Spleen (tissue), 11 donors: ENCODE measurements at regions not wholly inside any gene's neighbourhood (a gene's known extent, or its start where the extent isn't known, plus 50 kb on each side); places are given as distances from the start of the nearest gene placed in this dataset.
"Not testable (repeated sequence)": the region's sequence is repeated elsewhere in the genome, so short reads cannot be mapped to it uniquely, and the experiment has no call there.

Experiments
- DNase-seq: peaks from one replicate; pipeline ENCODE4 v3.0.0-alpha.2; 2020
- H3K27ac ChIP-seq, 8 donors: fragments of 200-600 bp; sonication (generic) in 7 of 8; 1 replicate in 4 of 8; 2 replicates in 4 of 8; pipeline versions ENCODE4 v1.5.0 to v1.8.0; 2016 to 2021; ENCODE audit warnings: inconsistent platforms in 4 of 8, mild to moderate bottlenecking in 4 of 8, moderate library complexity in 1 of 8
- H3K27me3 ChIP-seq, 7 donors: fragments of 200-600 bp; sonication (generic) in 6 of 7; replicated peaks in 1 of 7; 1 replicate in 4 of 7; 2 replicates in 3 of 7; pipeline versions ENCODE4 v1.5.0 to v1.8.0; 2016 to 2021; ENCODE audit warnings: inconsistent platforms in 3 of 7, mild to moderate bottlenecking in 1 of 7
- H3K36me3 ChIP-seq, 6 donors: fragments of 200-600 bp; sonication (generic) in 5 of 6; 1 replicate in 4 of 6; 2 replicates in 2 of 6; pipeline versions ENCODE4 v1.5.0 to v1.8.0; 2016 to 2021; ENCODE audit warnings: inconsistent platforms in 2 of 6
- H3K4me1 ChIP-seq, 6 donors: fragments of 200-600 bp; sonication (generic) in 5 of 6; 1 replicate in 3 of 6; 2 replicates in 3 of 6; pipeline versions ENCODE4 v1.5.0 to v1.8.0; 2016 to 2021; ENCODE audit warnings: inconsistent platforms in 3 of 6
- H3K4me3 ChIP-seq, 8 donors: fragments of 200-600 bp; sonication (generic) in 7 of 8; 1 replicate in 4 of 8; 2 replicates in 4 of 8; pipeline versions ENCODE4 v1.5.0 to v1.8.0; 2016 to 2021; ENCODE audit warnings: inconsistent platforms in 4 of 8, mild to moderate bottlenecking in 4 of 8, moderate library complexity in 2 of 8
- H3K9me3 ChIP-seq, 8 donors: fragments of 200-600 bp; sonication (generic) in 7 of 8; 1 replicate in 4 of 8; 2 replicates in 4 of 8; pipeline versions ENCODE4 v1.5.0 to v1.8.0; 2016 to 2021; ENCODE audit warnings: inconsistent platforms in 4 of 8
- CTCF ChIP-seq, 11 experiments: fragments of 200-600 bp in 7 of 11; fragments of 450-650 bp in 4 of 11; sonication (generic) in 4 of 11; IDR thresholded peaks in 8 of 11; conservative IDR thresholded peaks in 3 of 11; 1 replicate in 7 of 11; 2 replicates in 4 of 11; pipeline versions ENCODE4 v1.4.0 to v1.8.0; 2016 to 2021; ENCODE audit warnings: antibody characterized with exemption in 11 of 11, inconsistent platforms in 4 of 11, mild to moderate bottlenecking in 1 of 11
- POLR2A ChIP-seq, 3 donors: fragments of 450-650 bp; IDR thresholded peaks; one replicate each; pipeline ENCODE4 v1.5.1; 2017; ENCODE audit warnings: antibody characterized with exemption in 3 of 3, mild to moderate bottlenecking in 1 of 3
- POLR2AphosphoS5 ChIP-seq, 3 donors: sonication (generic); formaldehyde crosslinking; IDR thresholded peaks; one replicate each; pipeline ENCODE4 v1.5.1; 2017; ENCODE audit warnings: antibody characterized with exemption in 3 of 3
- WGBS, 5 donors: extraction: QIAGEN DNeasy Blood & Tissue Kit in 3 of 5; methylation state at CpG; one replicate each; pipeline versions ENCODE4 v1.1.5 to v1.1.7; 2013 to 2018; 5-methylcytosine and 5-hydroxymethylcytosine counted together
- intact Hi-C: fragments of 100-400 bp; cut with DNase I; formaldehyde crosslinking; loops from one replicate; pipeline ENCODE4 v1.15.0; 2023; ENCODE audit warnings: low total_unique reads
- donor health status: healthy with polysubstance abuse.
- donor health status: DM: no; HTN: no; CAD: no; lungs with moderate emphysema.
- donor health status: DM: no; HTN: no; CAD: no.
- donor health status: Bipolar disorder and iron deficiency.
- donor health status: healthy.
- donor health status: DM: no; HTN: no; CAD: no.
- donor health status: DM: yes; HTN: yes; CAD: no.

GRCh38 chr3:70471464-70472342 lies 159.3 kb upstream of the MDFIC2 start:
- no peaks in the 10 kb centered on the region for H3K27me3 ChIP-seq
- no peaks in the 10 kb centered on the region for H3K4me1 ChIP-seq
- H3K36me3 ChIP-seq, result no peaks in the 10 kb centered on the region
- no peak for DNase-seq
- intact Hi-C loops, result no loop called here
- H3K9me3 ChIP-seq, result no peaks in the 10 kb centered on the region
- 68 to 83% (median 77%) methylated on average over 4 of the region's 4 CpGs for whole genome bisulfite sequencing, 5 donors
- H3K4me3 ChIP-seq, result no peak overlapping the region
- TF ChIP-seq CTCF (IDR thresholded peaks at IDR 0.05 in 8 of 11, conservative IDR thresholded peaks at IDR 0.05 in 3 of 11) (no peak), POLR2AphosphoS5 (IDR thresholded peaks at IDR 0.05) (no peak), POLR2A (IDR thresholded peaks at IDR 0.05) (no peak)
- H3K27ac ChIP-seq, result no peak overlapping the region

GRCh38 chr3:70466096-70466495 lies 153.7 kb upstream of the MDFIC2 start:
- H3K4me1 ChIP-seq, result no peaks in the 10 kb centered on the region
- no peaks in the 10 kb centered on the region for H3K27me3 ChIP-seq
- intact Hi-C loops, result no loop called here
- no peak overlapping the region for H3K27ac ChIP-seq
- H3K9me3 ChIP-seq, result no peaks in the 10 kb centered on the region
- H3K36me3 ChIP-seq, result no peaks in the 10 kb centered on the region
- 83 to 91% (median 88%) methylated on average over 7 of the region's 7 CpGs for WGBS, 5 donors
- DNase-seq, result no peak
- no peak overlapping the region for H3K4me3 ChIP-seq
- TF ChIP-seq POLR2AphosphoS5 (IDR thresholded peaks at IDR 0.05) (no peak), CTCF (IDR thresholded peaks at IDR 0.05 in 8 of 11, conservative IDR thresholded peaks at IDR 0.05 in 3 of 11) (no peak), POLR2A (IDR thresholded peaks at IDR 0.05) (no peak)

GRCh38 chr3:70464876-70465275 lies 152.4 kb upstream of the MDFIC2 start:
- 78 to 86% (median 85%) methylated on average over 5 of the region's 5 CpGs for WGBS, 5 donors
- TF ChIP-seq CTCF (IDR thresholded peaks at IDR 0.05 in 8 of 11, conservative IDR thresholded peaks at IDR 0.05 in 3 of 11) (no peak), POLR2A (IDR thresholded peaks at IDR 0.05) (no peak), POLR2AphosphoS5 (IDR thresholded peaks at IDR 0.05) (no peak)
- intact Hi-C loops, result no loop called here
- DNase-seq, result no peak
- Histone ChIP-seq H3K4me3 (no peak overlapping the region), H3K36me3 (no peaks in the 10 kb centered on the region), H3K4me1 (no peaks in the 10 kb centered on the region), H3K27ac (no peak overlapping the region), H3K9me3 (no peaks in the 10 kb centered on the region), H3K27me3 (no peaks in the 10 kb centered on the region)

- intact Hi-C loops, result no loop called here
- H3K9me3 ChIP-seq, result no peaks in the 10 kb centered on the region
- no peaks in the 10 kb centered on the region for H3K27me3 ChIP-seq
- no peaks in the 10 kb centered on the region for H3K36me3 ChIP-seq
- DNase-seq, result no peak
- H3K4me1 ChIP-seq, result no peaks in the 10 kb centered on the region
- 82 to 89% (median 87%) methylated on average over 5 of the region's 5 CpGs for WGBS, 5 donors
- no peak overlapping the region for H3K27ac ChIP-seq
- TF ChIP-seq POLR2AphosphoS5 (IDR thresholded peaks at IDR 0.05) (no peak), POLR2A (IDR thresholded peaks at IDR 0.05) (no peak), CTCF (IDR thresholded peaks at IDR 0.05 in 8 of 11, conservative IDR thresholded peaks at IDR 0.05 in 3 of 11) (no peak)
- no peak overlapping the region for H3K4me3 ChIP-seq
Measured at GRCh38 chr3:70464465-70464864, 152.0 kb upstream of the MDFIC2 start.

- H3K27me3 ChIP-seq, DNase-seq, H3K4me1 ChIP-seq, intact Hi-C loops, H3K27ac ChIP-seq, H3K4me3 ChIP-seq, H3K36me3 ChIP-seq: not testable (repeated sequence)
- peaks cover 0 to 17% (median 8%) of the 10 kb centered on the region in 8 donors for H3K9me3 ChIP-seq
- 40 to 75% (median 61%) methylated on average over 2 of the region's 2 CpGs for WGBS, 5 donors
Measured at GRCh38 chr3:70450220-70450619, 137.8 kb upstream of the MDFIC2 start.

GRCh38 chr3:70435422-70435821 lies 123.0 kb upstream of the MDFIC2 start:
- WGBS, 5 donors, result 57 to 71% (median 60%) methylated on average over 2 of the region's 2 CpGs
- H3K4me3 ChIP-seq, H3K36me3 ChIP-seq, H3K4me1 ChIP-seq, H3K27ac ChIP-seq, intact Hi-C loops, DNase-seq, H3K27me3 ChIP-seq, H3K9me3 ChIP-seq: not testable (repeated sequence)
